ENCODE measurements at regions not wholly inside any gene's neighbourhood (a gene's known extent, or its start where the extent isn't known, plus 50 kb on each side); places are given as distances from the start of the nearest gene placed in this dataset.

DNA sequence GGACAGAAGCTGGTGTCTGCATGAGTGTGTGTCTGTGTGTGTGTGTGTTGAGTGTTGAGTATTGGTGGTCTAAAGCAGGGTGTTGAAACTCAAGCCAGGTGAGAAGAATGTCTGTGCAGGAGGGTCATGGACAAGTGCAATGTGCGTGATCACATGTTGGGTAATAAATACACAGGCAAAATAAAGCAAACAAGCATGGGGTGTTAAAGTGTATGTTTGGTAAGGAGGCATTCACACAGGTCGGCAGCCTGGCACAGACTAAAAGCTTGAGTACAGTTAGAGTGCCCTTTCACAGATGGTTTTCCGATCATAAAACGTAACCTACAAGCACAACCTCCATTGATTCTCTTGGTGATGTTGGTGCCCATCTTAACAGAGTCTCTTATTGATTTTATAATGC lies 476.9 kb upstream of the KLHL1 start:
- Histone ChIP-seq H3K27ac (no peak overlapping the region), H3K9me3 (replicated peaks in 1 of 3) (no peaks in the 10 kb centered on the region), H3K27me3 (no peaks in the 10 kb centered on the region), H3K36me3 (replicated peaks in 1 of 2) (no peaks in the 10 kb centered on the region), H3K4me1 (replicated peaks in 1 of 2) (no peaks in the 10 kb centered on the region), H3K4me3 (no peak overlapping the region)
- TF ChIP-seq, protein P1, sequence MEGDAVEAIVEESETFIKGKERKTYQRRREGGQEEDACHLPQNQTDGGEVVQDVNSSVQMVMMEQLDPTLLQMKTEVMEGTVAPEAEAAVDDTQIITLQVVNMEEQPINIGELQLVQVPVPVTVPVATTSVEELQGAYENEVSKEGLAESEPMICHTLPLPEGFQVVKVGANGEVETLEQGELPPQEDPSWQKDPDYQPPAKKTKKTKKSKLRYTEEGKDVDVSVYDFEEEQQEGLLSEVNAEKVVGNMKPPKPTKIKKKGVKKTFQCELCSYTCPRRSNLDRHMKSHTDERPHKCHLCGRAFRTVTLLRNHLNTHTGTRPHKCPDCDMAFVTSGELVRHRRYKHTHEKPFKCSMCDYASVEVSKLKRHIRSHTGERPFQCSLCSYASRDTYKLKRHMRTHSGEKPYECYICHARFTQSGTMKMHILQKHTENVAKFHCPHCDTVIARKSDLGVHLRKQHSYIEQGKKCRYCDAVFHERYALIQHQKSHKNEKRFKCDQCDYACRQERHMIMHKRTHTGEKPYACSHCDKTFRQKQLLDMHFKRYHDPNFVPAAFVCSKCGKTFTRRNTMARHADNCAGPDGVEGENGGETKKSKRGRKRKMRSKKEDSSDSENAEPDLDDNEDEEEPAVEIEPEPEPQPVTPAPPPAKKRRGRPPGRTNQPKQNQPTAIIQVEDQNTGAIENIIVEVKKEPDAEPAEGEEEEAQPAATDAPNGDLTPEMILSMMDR (IDR thresholded peaks at IDR 0.05): no peak
- no peak for TF ChIP-seq POLR2A (IDR thresholded peaks at IDR 0.05)
- no peak for DNase-seq
- intact Hi-C loops (cut with DNase I): no loop called here
- WGBS, 4 donors: 74 to 88% (median 85%) methylated on average over 4 of the region's 4 CpGs

GRCh38 chr13:70580825-70581224 lies 472.6 kb upstream of the KLHL1 start:
- intact Hi-C loops (cut with DNase I): no loop called here

GRCh38 chr13:70579941-70580340 lies 471.7 kb upstream of the KLHL1 start:
- no peak overlapping the region for H3K4me3 ChIP-seq
- no peak for DNase-seq
- H3K27me3 ChIP-seq: no peaks in the 10 kb centered on the region
- H3K36me3 ChIP-seq (replicated peaks in 1 of 2): no peaks in the 10 kb centered on the region
- H3K9me3 ChIP-seq (replicated peaks in 1 of 3): no peaks in the 10 kb centered on the region
- intact Hi-C loops (cut with DNase I): no loop called here
- TF ChIP-seq, protein P1 (IDR thresholded peaks at IDR 0.05): no peak
- no peak for TF ChIP-seq POLR2A (IDR thresholded peaks at IDR 0.05)
- no peaks in the 10 kb centered on the region for H3K4me1 ChIP-seq (replicated peaks in 1 of 2)
- no peak overlapping the region for H3K27ac ChIP-seq
- WGBS, 4 donors: 74 to 76% (median 75%) methylated on average over 3 of the region's 3 CpGs

More at GRCh38 chr13:70580825-70581224, 472.6 kb upstream of the KLHL1 start:
- no peak overlapping the region for H3K27ac ChIP-seq
- no peaks in the 10 kb centered on the region for H3K27me3 ChIP-seq
- no peak for DNase-seq
- no peak overlapping the region for H3K4me3 ChIP-seq
- no peaks in the 10 kb centered on the region for H3K36me3 ChIP-seq (replicated peaks in 1 of 2)
- H3K4me1 ChIP-seq (replicated peaks in 1 of 2): no peaks in the 10 kb centered on the region
- no peaks in the 10 kb centered on the region for H3K9me3 ChIP-seq (replicated peaks in 1 of 3)
- TF ChIP-seq POLR2A (IDR thresholded peaks at IDR 0.05): no peak
- TF ChIP-seq, protein P1 (IDR thresholded peaks at IDR 0.05): no peak

DNA sequence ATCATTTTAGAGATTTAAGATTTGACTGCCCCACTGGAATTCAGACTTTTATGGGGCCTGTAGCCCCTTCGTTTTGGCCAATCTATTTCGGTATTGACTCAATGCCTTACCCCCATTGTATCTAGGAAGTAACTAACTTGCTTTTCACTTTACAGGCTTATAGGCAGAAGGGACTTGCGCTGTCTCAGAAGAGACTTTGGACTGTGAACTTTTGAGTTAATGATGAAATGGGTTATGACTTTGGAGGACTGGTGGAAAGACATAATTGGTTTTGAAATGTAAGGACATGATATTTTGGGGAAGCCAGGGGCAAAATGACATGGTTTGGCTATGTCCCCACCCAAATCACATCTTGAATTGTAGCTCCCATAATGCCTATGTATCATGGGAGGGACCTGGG lies 463.0 kb upstream of the KLHL1 start:
- H3K4me3 ChIP-seq: no peak overlapping the region
- intact Hi-C loops (cut with DNase I): loop anchor here in 1 of 2 donors (5.0 kb wide), 1 partner anchor 469 kb away; no protein-coding TSS in a partner anchor

More for the DNA sequence above, 463.0 kb upstream of the KLHL1 start:
- WGBS, 4 donors: 75 to 90% (median 88%) methylated on average over 3 of the region's 3 CpGs
- no peak for TF ChIP-seq POLR2A (IDR thresholded peaks at IDR 0.05)
- TF ChIP-seq, protein P1 (IDR thresholded peaks at IDR 0.05): no peak
- Histone ChIP-seq H3K4me1 (replicated peaks in 1 of 2) (no peaks in the 10 kb centered on the region), H3K9me3 (replicated peaks in 1 of 3) (no peaks in the 10 kb centered on the region), H3K27ac (no peak overlapping the region), H3K27me3 (no peaks in the 10 kb centered on the region), H3K36me3 (replicated peaks in 1 of 2) (no peaks in the 10 kb centered on the region)
- DNase-seq: no peak
